Stimulated activated memory B cell treated with anti-CD40 and anti-IgM and Interleukin-4, amounts not matched to agents 10 μg/mL and 1 μg/mL and 100 μg/mL, for 72 hours (primary cell): ENCODE measurements at regions not wholly inside any gene's neighbourhood (a gene's known extent, or its start where the extent isn't known, plus 50 kb on each side); places are given as distances from the start of the nearest gene placed in this dataset.
"Not testable (repeated sequence)": the region's sequence is repeated elsewhere in the genome, so short reads cannot be mapped to it uniquely, and the experiment has no call there.

Experiments
- ATAC-seq: fragments of 150-1000 bp; cut with Tn5 transposase; 2 replicates; pipeline ENCODE4 v1.10.0; 2021
- H3K27ac Mint-ChIP-seq: one replicate; pipeline ENCODE4 v1.8.0; 2022; ENCODE audit warnings: mild to moderate bottlenecking, mixed read lengths
- H3K27me3 Mint-ChIP-seq: one replicate; pipeline ENCODE4 v1.8.0; 2022; ENCODE audit warnings: mixed read lengths
- H3K36me3 Mint-ChIP-seq: one replicate; pipeline ENCODE4 v1.8.0; 2022; ENCODE audit warnings: mixed read lengths
- H3K4me1 Mint-ChIP-seq: one replicate; pipeline ENCODE4 v1.8.0; 2022; ENCODE audit warnings: mixed read lengths
- H3K4me3 Mint-ChIP-seq: one replicate; pipeline ENCODE4 v1.8.0; 2022; ENCODE audit warnings: mild to moderate bottlenecking, moderate library complexity, mixed read lengths
- H3K9me3 Mint-ChIP-seq: one replicate; pipeline ENCODE4 v1.8.0; 2022; ENCODE audit warnings: mixed read lengths

- Mint-ChIP-seq H3K27me3 (no peaks in the 10 kb centered on the region), H3K4me3 (no peak overlapping the region), H3K36me3 (no peaks in the 10 kb centered on the region), H3K9me3 (no peaks in the 10 kb centered on the region), H3K4me1 (no peaks in the 10 kb centered on the region), H3K27ac (no peak overlapping the region)
- ATAC-seq: no peak
Observed at GRCh38 chr4:72911316-72911715, 158.2 kb downstream of the COX18 start.

- H3K27ac Mint-ChIP-seq: no peak overlapping the region
- no peaks in the 10 kb centered on the region for H3K36me3 Mint-ChIP-seq
- H3K27me3 Mint-ChIP-seq: no peaks in the 10 kb centered on the region
- H3K9me3 Mint-ChIP-seq: no peaks in the 10 kb centered on the region
- H3K4me1 Mint-ChIP-seq: no peaks in the 10 kb centered on the region
- no peak overlapping the region for H3K4me3 Mint-ChIP-seq
- ATAC-seq: no peak
Observed at GRCh38 chr4:72909461-72909860, 160.1 kb downstream of the COX18 start.

DNA sequence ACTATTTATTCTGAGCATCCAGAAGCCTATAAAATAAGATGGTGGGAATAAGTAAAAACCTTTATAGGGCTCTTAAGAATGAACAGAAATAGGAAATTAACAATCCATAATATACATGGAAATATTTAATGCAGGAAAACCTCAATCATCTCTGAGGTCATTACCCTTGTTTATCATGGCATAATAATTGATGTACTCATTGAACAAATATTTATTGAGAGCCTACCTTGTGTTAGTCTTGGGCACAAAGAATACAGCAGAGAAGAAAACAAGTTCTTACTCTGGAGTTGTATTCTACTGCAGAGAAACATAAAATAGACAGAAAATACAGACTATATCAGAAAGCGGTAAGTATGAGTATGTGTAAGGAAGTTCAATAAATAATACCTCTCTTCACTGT lies 167.2 kb downstream of the COX18 start:
- Mint-ChIP-seq H3K4me1 (no peaks in the 10 kb centered on the region), H3K36me3 (no peaks in the 10 kb centered on the region), H3K4me3 (no peak overlapping the region), H3K27ac (no peak overlapping the region), H3K9me3 (no peaks in the 10 kb centered on the region), H3K27me3 (no peaks in the 10 kb centered on the region)
- ATAC-seq: no peak

DNA sequence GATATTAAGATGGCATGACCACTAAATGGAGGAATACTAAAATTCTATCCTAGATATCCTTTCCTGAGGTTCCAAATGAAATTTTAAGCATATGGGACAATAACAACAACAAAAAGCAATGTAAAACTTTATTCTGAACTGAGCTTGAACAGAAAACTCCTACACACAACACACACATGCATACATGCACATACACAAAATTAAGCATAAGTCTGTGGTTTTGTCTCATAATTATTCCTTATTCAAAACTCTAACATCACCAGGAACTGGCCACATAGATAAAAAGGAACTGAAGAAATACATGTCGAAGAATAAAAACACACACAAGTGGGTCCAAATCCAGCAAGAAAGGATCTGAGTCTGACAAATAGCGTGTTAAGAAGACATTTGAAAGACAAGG lies 168.0 kb downstream of the COX18 start:
- Mint-ChIP-seq H3K36me3 (no peaks in the 10 kb centered on the region), H3K4me3 (no peak overlapping the region), H3K27ac (no peak overlapping the region), H3K27me3 (no peaks in the 10 kb centered on the region), H3K9me3 (no peaks in the 10 kb centered on the region), H3K4me1 (no peaks in the 10 kb centered on the region)
- ATAC-seq: no peak

- no peaks in the 10 kb centered on the region for H3K27me3 Mint-ChIP-seq
- H3K4me1 Mint-ChIP-seq: no peaks in the 10 kb centered on the region
- H3K36me3 Mint-ChIP-seq: no peaks in the 10 kb centered on the region
- no peak overlapping the region for H3K27ac Mint-ChIP-seq
- no peaks in the 10 kb centered on the region for H3K9me3 Mint-ChIP-seq
- ATAC-seq: no peak
- H3K4me3 Mint-ChIP-seq: no peak overlapping the region
Observed at GRCh38 chr4:72900952-72901351, 168.6 kb downstream of the COX18 start.

DNA sequence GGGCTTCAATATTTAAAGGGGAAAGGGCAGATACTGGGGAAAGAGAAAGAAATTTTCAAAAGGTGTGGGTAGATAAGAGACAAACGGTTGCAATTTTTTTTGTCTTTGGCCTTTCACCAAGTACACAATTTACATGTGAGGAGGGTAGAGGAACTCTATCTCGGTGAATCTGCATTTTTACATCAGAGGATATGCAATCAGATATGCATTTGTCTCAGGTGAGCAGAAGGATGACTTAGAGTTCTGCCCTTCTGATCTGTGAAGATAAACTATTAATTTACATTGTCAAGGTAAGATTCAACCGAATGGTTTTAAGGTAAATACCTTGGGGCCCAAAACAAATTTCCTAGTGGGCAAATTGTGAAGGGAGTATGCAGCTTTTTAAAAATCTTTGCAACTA lies 169.9 kb downstream of the COX18 start:
- no peak for ATAC-seq
- H3K27ac Mint-ChIP-seq: no peak overlapping the region
- no peaks in the 10 kb centered on the region for H3K9me3 Mint-ChIP-seq
- no peaks in the 10 kb centered on the region for H3K27me3 Mint-ChIP-seq
- no peaks in the 10 kb centered on the region for H3K4me1 Mint-ChIP-seq
- H3K4me3 Mint-ChIP-seq: no peak overlapping the region
- H3K36me3 Mint-ChIP-seq: no peaks in the 10 kb centered on the region

DNA sequence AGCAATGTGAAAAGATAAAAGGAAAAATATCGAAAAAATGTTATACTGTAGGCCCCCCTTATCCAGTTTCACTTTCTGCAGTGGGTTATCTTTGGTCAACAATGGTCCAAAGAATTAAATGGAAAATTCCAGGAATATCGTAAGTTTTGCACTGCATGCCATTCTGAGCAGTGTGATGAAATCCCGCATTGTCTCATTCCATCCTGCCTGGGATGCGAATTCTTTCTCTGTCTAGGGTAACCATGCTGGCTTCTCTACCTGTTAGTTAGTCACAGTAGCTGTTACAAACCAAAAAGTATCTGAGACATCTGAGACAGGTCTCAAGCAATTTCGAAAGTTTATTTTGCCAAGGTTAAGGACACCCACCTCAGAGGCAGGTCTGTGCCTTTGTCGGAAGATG lies 170.3 kb downstream of the COX18 start:
- Mint-ChIP-seq H3K4me1 (no peaks in the 10 kb centered on the region), H3K4me3 (no peak overlapping the region), H3K27ac (no peak overlapping the region), H3K9me3 (no peaks in the 10 kb centered on the region), H3K27me3 (no peaks in the 10 kb centered on the region), H3K36me3 (no peaks in the 10 kb centered on the region)
- no peak for ATAC-seq

DNA sequence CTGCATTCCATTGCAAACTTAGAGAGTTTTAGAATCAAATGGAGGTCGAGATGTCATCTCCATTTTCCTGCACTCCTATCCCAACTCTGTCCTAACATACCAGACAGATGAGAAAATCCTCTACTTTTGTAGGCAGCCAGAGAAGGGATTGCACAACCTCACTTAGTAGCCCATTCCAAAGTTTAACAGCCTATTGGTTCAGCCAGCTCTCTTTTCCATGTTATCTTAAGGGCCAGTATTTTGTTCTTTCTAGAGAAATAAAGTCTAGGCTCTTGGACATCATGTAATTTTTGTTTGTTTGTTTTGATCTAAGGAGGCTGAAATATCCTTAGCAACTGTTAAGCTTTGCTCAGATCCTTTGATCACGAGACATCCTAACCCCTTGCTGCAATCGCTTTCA lies 173.0 kb downstream of the COX18 start:
- H3K4me1 Mint-ChIP-seq: no peaks in the 10 kb centered on the region
- H3K4me3 Mint-ChIP-seq: no peak overlapping the region
- ATAC-seq: no peak
- no peak overlapping the region for H3K27ac Mint-ChIP-seq
- H3K9me3 Mint-ChIP-seq: no peaks in the 10 kb centered on the region
- no peaks in the 10 kb centered on the region for H3K27me3 Mint-ChIP-seq
- no peaks in the 10 kb centered on the region for H3K36me3 Mint-ChIP-seq

GRCh38 chr4:72895408-72895807 lies 174.1 kb downstream of the COX18 start:
- no peaks in the 10 kb centered on the region for H3K4me1 Mint-ChIP-seq
- no peaks in the 10 kb centered on the region for H3K27me3 Mint-ChIP-seq
- no peaks in the 10 kb centered on the region for H3K36me3 Mint-ChIP-seq
- no peak for ATAC-seq
- H3K4me3 Mint-ChIP-seq: no peak overlapping the region
- H3K27ac Mint-ChIP-seq: no peak overlapping the region
- H3K9me3 Mint-ChIP-seq: no peaks in the 10 kb centered on the region

- Mint-ChIP-seq H3K27ac (no peak overlapping the region), H3K36me3 (no peaks in the 10 kb centered on the region), H3K9me3 (no peaks in the 10 kb centered on the region), H3K27me3 (no peaks in the 10 kb centered on the region), H3K4me1 (no peaks in the 10 kb centered on the region), H3K4me3 (no peak overlapping the region)
- no peak for ATAC-seq
Observed at GRCh38 chr4:72893354-72894066, 176.0 kb downstream of the COX18 start.

GRCh38 chr4:72888331-72888730 lies 181.2 kb downstream of the COX18 start:
- Mint-ChIP-seq H3K4me1 (no peaks in the 10 kb centered on the region), H3K36me3 (no peaks in the 10 kb centered on the region), H3K9me3 (no peaks in the 10 kb centered on the region), H3K27ac (no peak overlapping the region), H3K4me3 (no peak overlapping the region), H3K27me3 (no peaks in the 10 kb centered on the region)
- no peak for ATAC-seq

- Mint-ChIP-seq H3K27ac (no peak overlapping the region), H3K36me3 (no peaks in the 10 kb centered on the region), H3K27me3 (no peaks in the 10 kb centered on the region), H3K4me3 (no peak overlapping the region), H3K4me1 (no peaks in the 10 kb centered on the region), H3K9me3 (no peaks in the 10 kb centered on the region)
- ATAC-seq: no peak
Observed at GRCh38 chr4:72887152-72887551, 182.4 kb downstream of the COX18 start.

DNA sequence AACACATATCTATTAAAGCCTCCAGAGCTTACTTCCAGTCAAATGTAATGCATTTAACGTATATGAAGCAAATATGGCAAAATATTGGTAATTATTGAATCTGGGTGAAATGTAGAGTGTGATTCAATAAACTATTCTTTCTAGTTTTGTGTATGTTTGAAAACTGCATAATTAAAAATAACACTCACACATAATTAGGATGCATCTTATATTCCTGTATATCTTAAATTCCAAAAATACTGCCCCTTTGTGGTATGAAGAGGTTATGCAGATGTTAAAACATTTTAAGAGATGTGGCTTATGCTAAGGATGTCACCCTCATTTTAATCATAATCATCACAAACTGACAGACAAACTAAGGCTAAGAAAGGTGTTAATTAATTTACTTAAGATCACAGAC lies 182.9 kb downstream of the COX18 start:
- peaks cover 2% of the 10 kb centered on the region for H3K9me3 Mint-ChIP-seq
- no peak overlapping the region for H3K4me3 Mint-ChIP-seq
- H3K27me3 Mint-ChIP-seq: no peaks in the 10 kb centered on the region
- H3K36me3 Mint-ChIP-seq: no peaks in the 10 kb centered on the region
- no peaks in the 10 kb centered on the region for H3K4me1 Mint-ChIP-seq
- no peak overlapping the region for H3K27ac Mint-ChIP-seq
- no peak for ATAC-seq

GRCh38 chr4:72884225-72884624 lies 185.3 kb downstream of the COX18 start:
- H3K9me3 Mint-ChIP-seq, H3K4me3 Mint-ChIP-seq, H3K36me3 Mint-ChIP-seq, H3K27me3 Mint-ChIP-seq, ATAC-seq, H3K27ac Mint-ChIP-seq, H3K4me1 Mint-ChIP-seq: not testable (repeated sequence)

GRCh38 chr4:72876946-72877345 lies 192.6 kb downstream of the COX18 start:
- peak; percentile 43 for ATAC-seq
- Mint-ChIP-seq H3K4me1 (no peaks in the 10 kb centered on the region), H3K27ac (no peak overlapping the region), H3K9me3 (peaks cover 5% of the 10 kb centered on the region), H3K4me3 (no peak overlapping the region), H3K36me3 (no peaks in the 10 kb centered on the region), H3K27me3 (no peaks in the 10 kb centered on the region)

- H3K9me3 Mint-ChIP-seq: peaks cover 3% of the 10 kb centered on the region
- no peak overlapping the region for H3K27ac Mint-ChIP-seq
- no peaks in the 10 kb centered on the region for H3K4me1 Mint-ChIP-seq
- ATAC-seq: no peak
- no peaks in the 10 kb centered on the region for H3K27me3 Mint-ChIP-seq
- H3K36me3 Mint-ChIP-seq: no peaks in the 10 kb centered on the region
- no peak overlapping the region for H3K4me3 Mint-ChIP-seq
Observed at GRCh38 chr4:72875545-72875944, 194.0 kb downstream of the COX18 start.

DNA sequence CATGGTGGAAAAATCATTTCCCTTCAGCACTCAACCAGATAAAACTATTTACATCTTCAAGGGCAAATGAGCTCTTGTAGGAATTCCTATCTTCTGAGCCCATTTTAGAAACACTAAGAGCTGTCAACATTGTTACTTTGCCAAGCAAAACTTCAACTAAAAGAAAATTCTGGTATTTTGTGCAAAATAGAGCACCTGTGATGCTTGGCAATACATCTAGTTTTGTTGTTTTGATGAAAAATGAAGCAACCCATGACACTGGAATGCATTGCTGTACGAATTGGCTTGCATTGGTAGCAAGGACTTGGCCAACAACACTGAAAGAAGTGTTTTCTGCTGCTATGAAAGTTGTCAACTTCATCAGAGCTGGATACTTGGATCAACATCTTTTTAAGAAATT lies 194.4 kb downstream of the COX18 start:
- Mint-ChIP-seq H3K4me3 (no peak overlapping the region), H3K4me1 (no peaks in the 10 kb centered on the region), H3K27ac (no peak overlapping the region), H3K27me3 (no peaks in the 10 kb centered on the region), H3K9me3 (peaks cover 3% of the 10 kb centered on the region), H3K36me3 (no peaks in the 10 kb centered on the region)
- ATAC-seq: no peak
